ENCODE measurements at regions not wholly inside any gene's neighbourhood (a gene's known extent, or its start where the extent isn't known, plus 50 kb on each side); places are given as distances from the start of the nearest gene placed in this dataset.

DNA sequence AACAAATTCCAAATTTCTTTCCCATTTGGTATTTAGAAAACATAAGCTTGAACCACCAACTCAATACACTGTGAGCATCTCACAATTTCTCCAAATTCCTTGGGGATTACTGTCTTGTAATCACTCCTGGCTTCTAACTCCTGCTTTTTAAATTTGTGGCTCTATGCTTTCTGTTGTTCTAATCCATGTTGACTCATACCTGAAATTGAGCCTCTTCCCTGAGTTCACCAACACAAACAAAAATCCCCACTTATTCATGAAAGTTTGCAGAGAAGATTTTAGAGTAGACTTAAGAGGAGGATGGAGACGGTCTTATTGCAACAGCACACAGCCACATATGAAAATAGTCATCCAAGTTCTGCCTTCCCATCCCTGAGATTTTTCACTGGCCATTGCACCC lies 252.5 kb downstream of the PTEN start:
- no peaks in the 10 kb centered on the region for H3K79me2 ChIP-seq (ENCODE audit: low read depth)
- no peaks in the 10 kb centered on the region for H3K4me1 Mint-ChIP-seq
- H3K27ac ChIP-seq, result no peak overlapping the region
- no peak overlapping the region for H3K4me3 ChIP-seq
- no peak overlapping the region for H3K4me2 ChIP-seq
- no peaks in the 10 kb centered on the region for H3F3A ChIP-seq (ENCODE audit: low read depth)
- H3K36me3 ChIP-seq, result no peaks in the 10 kb centered on the region
- H3K9ac ChIP-seq, result no peak overlapping the region
- no peak overlapping the region for H3K4me3 Mint-ChIP-seq
- TF ChIP-seq EZH2 (IDR thresholded peaks at IDR 0.05) (no peak), EZH2phosphoT487 (IDR thresholded peaks at IDR 0.05) (no peak)
- TF ChIP-seq, protein P1, sequence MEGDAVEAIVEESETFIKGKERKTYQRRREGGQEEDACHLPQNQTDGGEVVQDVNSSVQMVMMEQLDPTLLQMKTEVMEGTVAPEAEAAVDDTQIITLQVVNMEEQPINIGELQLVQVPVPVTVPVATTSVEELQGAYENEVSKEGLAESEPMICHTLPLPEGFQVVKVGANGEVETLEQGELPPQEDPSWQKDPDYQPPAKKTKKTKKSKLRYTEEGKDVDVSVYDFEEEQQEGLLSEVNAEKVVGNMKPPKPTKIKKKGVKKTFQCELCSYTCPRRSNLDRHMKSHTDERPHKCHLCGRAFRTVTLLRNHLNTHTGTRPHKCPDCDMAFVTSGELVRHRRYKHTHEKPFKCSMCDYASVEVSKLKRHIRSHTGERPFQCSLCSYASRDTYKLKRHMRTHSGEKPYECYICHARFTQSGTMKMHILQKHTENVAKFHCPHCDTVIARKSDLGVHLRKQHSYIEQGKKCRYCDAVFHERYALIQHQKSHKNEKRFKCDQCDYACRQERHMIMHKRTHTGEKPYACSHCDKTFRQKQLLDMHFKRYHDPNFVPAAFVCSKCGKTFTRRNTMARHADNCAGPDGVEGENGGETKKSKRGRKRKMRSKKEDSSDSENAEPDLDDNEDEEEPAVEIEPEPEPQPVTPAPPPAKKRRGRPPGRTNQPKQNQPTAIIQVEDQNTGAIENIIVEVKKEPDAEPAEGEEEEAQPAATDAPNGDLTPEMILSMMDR (IDR thresholded peaks at IDR 0.05), result no peak
- H3K27me3 ChIP-seq, result no peaks in the 10 kb centered on the region
- no peaks in the 10 kb centered on the region for H4K20me1 ChIP-seq (ENCODE audit: low read depth)
- no peaks in the 10 kb centered on the region for H3K9me3 Mint-ChIP-seq
- H3K36me3 Mint-ChIP-seq, result no peaks in the 10 kb centered on the region
- H3K9me3 ChIP-seq (ENCODE audit: low read depth), result no peaks in the 10 kb centered on the region
- no peak overlapping the region for H3K27ac Mint-ChIP-seq
- H3K4me1 ChIP-seq, result no peaks in the 10 kb centered on the region
- H3K27me3 Mint-ChIP-seq (ENCODE audit: insufficient read depth, low read depth), result peaks cover 2% of the 10 kb centered on the region
- no peak for DNase-seq (ENCODE audit: low spot score)
- H2AFZ ChIP-seq (replicated peaks), result no peak overlapping the region

DNA sequence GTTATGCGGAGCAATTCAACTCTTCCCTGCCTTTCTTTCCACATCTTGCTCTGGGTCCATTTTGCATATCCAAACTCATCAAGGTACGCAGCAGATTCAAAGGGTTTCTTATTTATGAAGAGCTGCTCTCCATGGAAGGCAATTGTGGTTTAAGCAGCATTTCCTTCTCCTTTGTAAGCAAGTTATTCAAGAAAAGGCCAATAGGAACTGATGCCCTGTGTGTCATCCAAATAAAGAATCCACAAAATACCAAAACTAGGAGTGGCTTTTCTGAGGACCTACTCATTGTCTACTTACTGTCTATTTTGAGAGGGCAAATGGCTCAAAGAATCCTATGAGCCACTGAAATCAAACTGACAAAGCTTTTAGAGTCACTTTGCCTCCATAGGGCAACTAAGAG lies 253.1 kb downstream of the PTEN start:
- no peaks in the 10 kb centered on the region for H3K9me3 ChIP-seq (ENCODE audit: low read depth)
- Mint-ChIP-seq H3K4me1 (no peaks in the 10 kb centered on the region), H3K27me3 (ENCODE audit: insufficient read depth, low read depth) (peaks cover 2% of the 10 kb centered on the region), H3K4me3 (no peak overlapping the region), H3K36me3 (no peaks in the 10 kb centered on the region), H3K27ac (no peak overlapping the region), H3K9me3 (no peaks in the 10 kb centered on the region)
- no peaks in the 10 kb centered on the region for H3K36me3 ChIP-seq
- no peak overlapping the region for H3K4me3 ChIP-seq
- no peaks in the 10 kb centered on the region for H4K20me1 ChIP-seq (ENCODE audit: low read depth)
- H2AFZ ChIP-seq (replicated peaks), result no peak overlapping the region
- no peaks in the 10 kb centered on the region for H3F3A ChIP-seq (ENCODE audit: low read depth)
- no peak overlapping the region for H3K4me2 ChIP-seq
- no peak for DNase-seq (ENCODE audit: low spot score)
- no peak overlapping the region for H3K27ac ChIP-seq
- no peaks in the 10 kb centered on the region for H3K27me3 ChIP-seq
- H3K4me1 ChIP-seq, result no peaks in the 10 kb centered on the region
- H3K9ac ChIP-seq, result no peak overlapping the region
- no peaks in the 10 kb centered on the region for H3K79me2 ChIP-seq (ENCODE audit: low read depth)
- TF ChIP-seq, protein P1 (IDR thresholded peaks at IDR 0.05), result no peak
- no peak for TF ChIP-seq EZH2phosphoT487 (IDR thresholded peaks at IDR 0.05)
- TF ChIP-seq EZH2 (IDR thresholded peaks at IDR 0.05), result no peak

DNA sequence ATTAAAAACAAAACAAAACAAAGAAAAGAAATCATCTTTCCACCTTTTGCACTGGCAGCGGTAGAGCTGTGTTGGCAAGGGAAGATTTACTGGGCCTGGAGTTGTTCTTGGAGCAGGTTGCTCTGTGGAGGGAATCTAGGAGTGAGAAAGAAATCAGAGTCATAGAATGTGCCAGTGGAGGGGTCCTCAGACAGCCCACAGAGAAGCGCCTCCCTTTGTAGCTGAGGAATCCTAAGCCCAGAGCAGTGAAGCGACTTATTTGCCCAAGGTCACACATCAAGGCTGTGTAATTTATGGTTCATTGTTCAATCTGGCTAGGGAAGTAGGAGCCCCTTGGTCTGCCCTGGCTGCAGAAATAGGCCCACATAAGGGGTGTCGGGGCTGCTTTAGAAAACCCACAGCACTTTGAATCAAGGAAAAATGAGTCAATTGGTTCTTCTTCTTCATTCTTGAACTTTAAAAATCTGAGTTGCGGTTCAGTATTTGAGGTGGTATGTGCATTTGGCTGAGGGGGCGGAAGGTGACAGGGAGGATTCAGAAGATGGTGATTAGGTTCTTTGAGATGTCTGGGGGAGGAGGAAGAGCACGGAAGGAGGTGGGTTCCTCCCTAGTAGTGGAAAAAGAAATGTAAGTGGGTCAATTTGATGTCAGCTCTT lies 253.7 kb downstream of the PTEN start:
- no peak overlapping the region for H3K4me2 ChIP-seq
- H3K4me1 ChIP-seq, result no peaks in the 10 kb centered on the region
- TF ChIP-seq, protein P1 (IDR thresholded peaks at IDR 0.05), result no peak
- TF ChIP-seq EZH2 (IDR thresholded peaks at IDR 0.05), result no peak
- TF ChIP-seq EZH2phosphoT487 (IDR thresholded peaks at IDR 0.05), result no peak
- DNase-seq (ENCODE audit: low spot score), result no peak
- H3K9ac ChIP-seq, result no peak overlapping the region
- no peaks in the 10 kb centered on the region for H3F3A ChIP-seq (ENCODE audit: low read depth)
- H3K4me3 Mint-ChIP-seq, result no peak overlapping the region
- H3K36me3 ChIP-seq, result no peaks in the 10 kb centered on the region
- peaks cover 2% of the 10 kb centered on the region for H3K27me3 Mint-ChIP-seq (ENCODE audit: insufficient read depth, low read depth)
- H3K4me1 Mint-ChIP-seq, result no peaks in the 10 kb centered on the region
- no peak overlapping the region for H3K4me3 ChIP-seq
- no peak overlapping the region for H3K27ac Mint-ChIP-seq
- no peaks in the 10 kb centered on the region for H3K79me2 ChIP-seq (ENCODE audit: low read depth)
- H3K27me3 ChIP-seq, result no peaks in the 10 kb centered on the region
- no peaks in the 10 kb centered on the region for H4K20me1 ChIP-seq (ENCODE audit: low read depth)
- no peak overlapping the region for H2AFZ ChIP-seq (replicated peaks)
- no peaks in the 10 kb centered on the region for H3K36me3 Mint-ChIP-seq
- no peak overlapping the region for H3K27ac ChIP-seq
- H3K9me3 Mint-ChIP-seq, result no peaks in the 10 kb centered on the region
- H3K9me3 ChIP-seq (ENCODE audit: low read depth), result no peaks in the 10 kb centered on the region

Measured in neural progenitor cell (in vitro differentiated cells).